ENCODE measurements at regions not wholly inside any gene's neighbourhood (a gene's known extent, or its start where the extent isn't known, plus 50 kb on each side); places are given as distances from the start of the nearest gene placed in this dataset.

DNA sequence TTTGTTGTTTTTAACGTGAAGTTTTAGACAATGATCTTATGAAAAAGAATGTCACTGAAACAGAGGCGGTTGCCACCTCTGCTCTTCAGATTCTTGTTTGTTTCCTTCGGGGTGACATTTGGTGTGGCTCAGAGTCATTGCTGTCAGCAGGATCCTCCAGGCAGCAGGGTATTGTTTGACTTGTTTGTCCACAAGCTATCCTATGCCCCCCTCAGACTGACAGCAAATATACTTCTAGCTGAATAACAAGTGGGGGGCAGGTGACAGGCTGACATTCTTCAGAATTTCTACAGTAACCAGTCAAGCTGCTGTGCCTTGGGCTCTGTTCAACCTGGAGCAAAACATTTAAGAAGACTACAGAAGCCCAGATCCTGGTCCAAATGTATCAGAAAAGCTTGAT is 383.3 kb downstream of the YTHDC2 start:
- intact Hi-C loops (cut with DNase I; ENCODE audit: low total_unique reads) = no loop called here
- no peaks in the 10 kb centered on the region for H3K36me3 ChIP-seq
- in situ Hi-C loops (cut with MboI; ENCODE audit: low sequenced_read_pairs in 4 of 4) = no loop called here
- no peak overlapping the region for H3K4me3 ChIP-seq
- DNase-seq = no peak
- no peak for TF ChIP-seq POLR2A (IDR thresholded peaks at IDR 0.05)
- TF ChIP-seq, protein P1, sequence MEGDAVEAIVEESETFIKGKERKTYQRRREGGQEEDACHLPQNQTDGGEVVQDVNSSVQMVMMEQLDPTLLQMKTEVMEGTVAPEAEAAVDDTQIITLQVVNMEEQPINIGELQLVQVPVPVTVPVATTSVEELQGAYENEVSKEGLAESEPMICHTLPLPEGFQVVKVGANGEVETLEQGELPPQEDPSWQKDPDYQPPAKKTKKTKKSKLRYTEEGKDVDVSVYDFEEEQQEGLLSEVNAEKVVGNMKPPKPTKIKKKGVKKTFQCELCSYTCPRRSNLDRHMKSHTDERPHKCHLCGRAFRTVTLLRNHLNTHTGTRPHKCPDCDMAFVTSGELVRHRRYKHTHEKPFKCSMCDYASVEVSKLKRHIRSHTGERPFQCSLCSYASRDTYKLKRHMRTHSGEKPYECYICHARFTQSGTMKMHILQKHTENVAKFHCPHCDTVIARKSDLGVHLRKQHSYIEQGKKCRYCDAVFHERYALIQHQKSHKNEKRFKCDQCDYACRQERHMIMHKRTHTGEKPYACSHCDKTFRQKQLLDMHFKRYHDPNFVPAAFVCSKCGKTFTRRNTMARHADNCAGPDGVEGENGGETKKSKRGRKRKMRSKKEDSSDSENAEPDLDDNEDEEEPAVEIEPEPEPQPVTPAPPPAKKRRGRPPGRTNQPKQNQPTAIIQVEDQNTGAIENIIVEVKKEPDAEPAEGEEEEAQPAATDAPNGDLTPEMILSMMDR (IDR thresholded peaks at IDR 0.05 in 4 of 5, conservative IDR thresholded peaks at IDR 0.05 in 1 of 5) = no peak
- H3K27ac ChIP-seq = no peak overlapping the region
- ATAC-seq = no peak
- H3K27me3 ChIP-seq = no peaks in the 10 kb centered on the region
- no peaks in the 10 kb centered on the region for H3K4me1 ChIP-seq
- H3K9me3 ChIP-seq = no peaks in the 10 kb centered on the region

DNA sequence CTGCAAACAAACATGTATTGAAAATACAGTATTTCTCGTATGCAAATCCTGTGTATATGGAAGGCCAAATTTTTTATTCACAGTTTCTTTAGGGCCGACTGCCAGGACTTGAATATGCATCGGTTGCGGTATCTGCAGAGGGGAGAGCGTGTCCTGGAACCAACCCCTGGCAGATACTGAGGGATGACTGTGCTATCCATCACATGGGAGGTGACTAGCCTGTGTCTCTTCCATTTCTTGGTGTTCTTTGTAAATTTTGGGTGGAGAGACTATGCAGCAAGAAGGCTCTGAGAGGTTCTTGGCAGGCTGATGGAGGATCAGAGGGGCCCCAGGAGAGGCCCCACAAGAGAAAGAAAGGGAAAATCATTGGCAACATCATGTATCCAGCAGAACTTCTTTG is 384.3 kb downstream of the YTHDC2 start:
- Histone ChIP-seq H3K4me3 (no peak overlapping the region), H3K4me1 (no peaks in the 10 kb centered on the region), H3K36me3 (no peaks in the 10 kb centered on the region), H3K9me3 (no peaks in the 10 kb centered on the region), H3K27me3 (no peaks in the 10 kb centered on the region), H3K27ac (no peak overlapping the region)
- no peak for DNase-seq
- ATAC-seq = no peak
- intact Hi-C loops (cut with DNase I; ENCODE audit: low total_unique reads) (no loop called here), in situ Hi-C loops (cut with MboI; ENCODE audit: low sequenced_read_pairs in 4 of 4) (no loop called here)
- TF ChIP-seq POLR2A (IDR thresholded peaks at IDR 0.05) = no peak
- TF ChIP-seq, protein P1 (IDR thresholded peaks at IDR 0.05 in 4 of 5, conservative IDR thresholded peaks at IDR 0.05 in 1 of 5) = no peak

DNA sequence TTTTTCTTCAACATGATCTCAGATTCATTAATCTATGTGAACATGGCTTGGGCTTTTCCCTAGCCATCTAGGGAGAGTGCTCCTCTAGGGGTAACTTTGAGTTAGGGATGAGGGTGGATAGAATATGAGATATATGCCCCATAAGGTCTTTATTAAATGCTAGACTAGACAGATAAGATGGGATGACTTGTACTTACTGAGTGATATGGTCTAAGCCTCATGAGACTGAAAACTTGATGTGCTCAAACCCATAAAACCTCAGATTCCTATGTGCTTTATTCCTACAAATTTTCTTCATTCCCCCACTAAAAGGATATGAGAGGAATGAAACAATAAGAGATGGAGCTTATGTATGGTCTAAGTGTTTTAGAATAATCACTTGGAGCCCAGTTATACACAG is 386.6 kb downstream of the YTHDC2 start:
- intact Hi-C loops (cut with DNase I; ENCODE audit: low total_unique reads) (no loop called here), in situ Hi-C loops (cut with MboI; ENCODE audit: low sequenced_read_pairs in 4 of 4) (no loop called here)
- Histone ChIP-seq H3K27ac (no peak overlapping the region), H3K9me3 (no peaks in the 10 kb centered on the region), H3K4me3 (no peak overlapping the region), H3K36me3 (no peaks in the 10 kb centered on the region), H3K27me3 (no peaks in the 10 kb centered on the region), H3K4me1 (no peaks in the 10 kb centered on the region)
- no peak for DNase-seq
- no peak for ATAC-seq
- no peak for TF ChIP-seq POLR2A (IDR thresholded peaks at IDR 0.05)
- TF ChIP-seq, protein P1 (IDR thresholded peaks at IDR 0.05 in 4 of 5, conservative IDR thresholded peaks at IDR 0.05 in 1 of 5) = no peak

DNA sequence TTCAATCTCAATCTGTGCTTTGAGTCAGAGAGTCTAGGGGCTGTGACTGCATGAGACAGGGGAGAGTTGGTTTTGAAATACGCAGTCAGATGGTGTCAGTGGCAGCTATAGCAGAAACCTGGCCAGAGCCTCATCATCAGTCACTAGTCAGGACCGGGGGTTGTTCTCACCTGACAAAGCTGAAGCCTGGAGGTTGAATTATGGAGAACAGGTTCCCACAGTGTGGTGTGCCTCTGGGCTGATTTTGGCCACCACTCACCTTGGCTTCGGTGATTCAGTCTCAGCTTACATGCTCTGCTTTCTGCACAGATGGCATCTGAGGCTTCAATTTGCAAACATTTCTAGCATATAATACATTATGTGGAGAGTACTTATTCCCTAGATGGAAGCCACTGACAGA is 387.3 kb downstream of the YTHDC2 start:
- H3K27me3 ChIP-seq = no peaks in the 10 kb centered on the region
- no peak overlapping the region for H3K27ac ChIP-seq
- H3K4me3 ChIP-seq = no peak overlapping the region
- TF ChIP-seq, protein P1 (IDR thresholded peaks at IDR 0.05 in 4 of 5, conservative IDR thresholded peaks at IDR 0.05 in 1 of 5) = no peak
- TF ChIP-seq POLR2A (IDR thresholded peaks at IDR 0.05) = no peak
- no peak for DNase-seq
- H3K9me3 ChIP-seq = no peaks in the 10 kb centered on the region
- in situ Hi-C loops (cut with MboI; ENCODE audit: low sequenced_read_pairs in 4 of 4) = no loop called here
- no peaks in the 10 kb centered on the region for H3K4me1 ChIP-seq
- no peak for ATAC-seq
- no peaks in the 10 kb centered on the region for H3K36me3 ChIP-seq
- intact Hi-C loops (cut with DNase I; ENCODE audit: low total_unique reads) = no loop called here

DNA sequence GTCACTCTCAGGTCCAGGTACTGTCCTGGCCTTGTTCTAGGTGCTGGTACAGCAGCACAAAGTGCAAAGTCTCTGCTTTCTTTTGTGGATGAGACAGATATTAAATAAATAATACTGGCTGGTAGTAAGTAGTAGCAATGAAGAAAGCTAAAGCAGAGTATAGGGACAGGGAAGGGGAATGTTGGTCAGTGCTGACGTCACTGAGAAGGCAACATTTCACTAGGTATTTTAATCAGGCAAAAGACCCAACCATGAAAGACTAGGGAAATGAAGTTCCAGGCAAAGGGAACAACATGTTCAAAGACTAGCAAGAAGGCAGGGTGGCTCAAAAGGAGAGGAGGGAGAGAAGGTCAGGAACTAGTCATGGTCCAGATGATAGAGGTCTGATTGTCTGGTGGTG is 388.2 kb downstream of the YTHDC2 start:
- H3K27me3 ChIP-seq = no peaks in the 10 kb centered on the region

More for the DNA sequence above, 388.2 kb downstream of the YTHDC2 start:
- no peaks in the 10 kb centered on the region for H3K36me3 ChIP-seq
- TF ChIP-seq POLR2A (IDR thresholded peaks at IDR 0.05) = no peak
- TF ChIP-seq, protein P1 (IDR thresholded peaks at IDR 0.05 in 4 of 5, conservative IDR thresholded peaks at IDR 0.05 in 1 of 5) = no peak
- no peak overlapping the region for H3K4me3 ChIP-seq
- H3K4me1 ChIP-seq = no peaks in the 10 kb centered on the region
- no peak overlapping the region for H3K27ac ChIP-seq
- H3K9me3 ChIP-seq = no peaks in the 10 kb centered on the region
- in situ Hi-C loops (cut with MboI; ENCODE audit: low sequenced_read_pairs in 4 of 4) = no loop called here
- ATAC-seq = no peak
- intact Hi-C loops (cut with DNase I; ENCODE audit: low total_unique reads) = no loop called here
- no peak for DNase-seq
